ENCODE measurements at regions not wholly inside any gene's neighbourhood (a gene's known extent, or its start where the extent isn't known, plus 50 kb on each side); places are given as distances from the start of the nearest gene placed in this dataset.

DNA sequence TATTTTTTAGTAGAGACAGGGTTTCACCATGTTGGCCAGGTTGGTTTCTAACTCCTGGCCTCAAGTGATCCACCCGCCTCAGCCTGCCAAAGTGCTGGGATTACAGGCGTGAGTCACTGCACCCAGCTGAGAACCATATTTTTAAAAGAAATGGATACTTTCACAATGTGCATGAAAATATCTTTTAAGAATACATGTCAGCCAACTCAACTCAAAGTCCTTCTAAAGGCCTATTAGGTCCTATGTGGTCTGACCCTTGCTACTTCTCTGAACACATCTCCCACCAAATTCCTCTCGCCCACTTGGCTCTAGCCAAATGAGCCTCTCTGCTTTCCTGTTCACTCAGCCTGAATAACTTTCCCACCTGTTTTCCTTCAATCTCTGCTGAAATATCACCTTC lies 119.6 kb downstream of the MTX2 start:
- DNase-seq (ENCODE audit: low read depth), result peak; percentile 40

GRCh38 chr2:176390276-176391147 lies 121.3 kb downstream of the MTX2 start:
- DNase-seq (ENCODE audit: low read depth), result peak; percentile 18

DNA sequence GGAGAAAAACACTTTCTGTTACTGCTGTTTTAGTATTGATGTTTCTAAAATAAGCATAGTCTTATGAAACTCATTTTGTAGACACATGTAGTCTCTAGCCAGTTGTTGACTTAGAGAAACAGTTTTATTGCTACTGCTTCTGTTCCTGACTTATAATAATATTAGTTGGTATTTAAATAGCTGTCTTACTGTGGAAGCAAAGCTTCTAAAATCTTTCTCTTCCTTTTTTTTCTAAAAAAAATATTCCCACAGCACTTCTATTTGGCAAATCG lies 121.8 kb downstream of the MTX2 start:
- no peak for DNase-seq (ENCODE audit: low read depth)

- DNase-seq (ENCODE audit: low read depth), result no peak
Measured at GRCh38 chr2:176392249-176392648, 123.0 kb downstream of the MTX2 start.

- no peak for DNase-seq (ENCODE audit: low read depth)
Measured at GRCh38 chr2:176392744-176393414, 123.6 kb downstream of the MTX2 start.

GRCh38 chr2:176395273-176395854 lies 126.1 kb downstream of the MTX2 start:
- no peak for DNase-seq (ENCODE audit: low read depth)

DNA sequence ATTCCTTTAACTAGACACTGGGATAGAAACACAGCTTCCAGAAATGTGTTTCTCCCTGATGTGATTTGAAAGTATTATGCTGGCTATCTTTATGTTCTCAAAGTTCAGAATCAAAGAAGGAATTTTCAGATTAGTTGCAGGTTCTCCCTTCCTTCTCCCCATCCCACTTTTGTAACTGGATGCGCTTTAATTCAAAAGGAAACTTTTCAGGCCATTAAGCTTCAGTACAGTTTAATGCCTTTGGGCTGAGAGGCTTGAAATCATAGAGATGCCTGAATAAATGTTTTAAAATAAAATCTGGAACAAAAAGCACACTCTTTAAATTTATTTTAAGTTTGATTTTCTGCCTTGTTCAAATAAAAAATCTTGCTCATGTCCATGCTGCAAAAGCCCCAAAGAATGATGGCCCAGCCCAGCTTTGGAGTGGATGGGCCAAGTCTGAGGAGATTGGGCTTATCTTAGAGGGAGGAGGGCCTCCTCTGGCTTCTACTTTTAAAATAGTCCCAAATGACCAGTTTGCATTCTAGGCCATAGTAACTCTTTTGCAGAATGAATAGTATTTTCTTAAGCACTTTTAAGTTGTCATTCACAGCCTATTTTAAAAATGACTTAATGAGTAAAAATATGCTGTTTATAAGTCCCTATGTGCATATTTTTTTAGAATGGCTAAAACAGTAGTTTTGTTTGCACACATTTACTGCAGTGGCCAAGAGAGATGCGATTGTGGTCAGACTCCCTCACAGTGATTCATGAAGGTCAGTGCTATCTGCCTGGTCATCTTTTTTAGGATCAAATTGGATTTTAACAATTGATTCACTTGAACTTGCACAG lies 129.2 kb downstream of the MTX2 start:
- peak; percentile 75 for DNase-seq (ENCODE audit: low read depth)

GRCh38 chr2:176399074-176399598 lies 129.9 kb downstream of the MTX2 start:
- no peak for DNase-seq (ENCODE audit: low read depth)

- DNase-seq (ENCODE audit: low read depth), result no peak
Measured at GRCh38 chr2:176405477-176405876, 136.2 kb downstream of the MTX2 start.

DNA sequence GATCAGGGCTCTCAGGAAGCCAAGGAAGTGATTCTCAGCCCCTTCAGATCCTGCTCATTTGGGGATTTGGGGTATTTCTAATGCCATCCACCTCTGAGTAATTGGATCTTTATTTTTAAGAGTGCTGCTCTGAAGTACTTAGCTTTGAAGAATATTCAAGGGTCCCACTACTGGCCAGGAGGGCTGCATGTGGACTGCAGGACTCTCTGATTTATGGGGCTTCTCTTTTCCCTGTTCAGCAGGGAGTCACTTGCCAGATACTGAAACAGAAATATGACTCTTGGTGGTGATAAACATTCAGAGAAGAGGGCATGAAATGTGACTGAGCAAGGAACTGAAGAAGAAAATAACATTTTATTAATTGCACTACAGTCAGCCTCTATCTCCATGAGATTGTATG lies 138.5 kb downstream of the MTX2 start:
- DNase-seq (ENCODE audit: low read depth), result no peak

- no peak for DNase-seq (ENCODE audit: low read depth)
Measured at GRCh38 chr2:176409671-176410070, 140.4 kb downstream of the MTX2 start.

GRCh38 chr2:176412136-176412535 lies 142.9 kb downstream of the MTX2 start:
- DNase-seq (ENCODE audit: low read depth), result no peak

GRCh38 chr2:176413786-176414185 lies 144.5 kb downstream of the MTX2 start:
- no peak for DNase-seq (ENCODE audit: low read depth)

DNA sequence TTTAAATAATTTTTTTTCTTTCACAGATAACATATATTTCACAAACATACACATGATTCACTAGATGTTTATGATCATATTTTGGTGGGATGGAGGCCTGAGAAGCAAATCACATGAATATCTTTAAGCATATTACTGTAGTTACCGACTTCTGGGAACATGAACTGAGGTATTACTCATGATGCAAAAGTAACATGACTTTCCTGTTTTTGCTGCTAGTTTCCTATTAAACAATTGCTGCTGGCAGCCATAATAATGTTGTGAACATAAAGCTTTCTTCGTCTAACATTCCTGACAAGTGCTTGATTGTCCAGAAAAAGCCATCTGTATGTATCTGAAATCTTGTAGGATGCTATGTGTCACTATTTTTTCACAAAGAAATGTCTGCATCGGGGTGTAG lies 145.4 kb downstream of the MTX2 start:
- peak; percentile 57 for DNase-seq (ENCODE audit: low read depth)

DNA sequence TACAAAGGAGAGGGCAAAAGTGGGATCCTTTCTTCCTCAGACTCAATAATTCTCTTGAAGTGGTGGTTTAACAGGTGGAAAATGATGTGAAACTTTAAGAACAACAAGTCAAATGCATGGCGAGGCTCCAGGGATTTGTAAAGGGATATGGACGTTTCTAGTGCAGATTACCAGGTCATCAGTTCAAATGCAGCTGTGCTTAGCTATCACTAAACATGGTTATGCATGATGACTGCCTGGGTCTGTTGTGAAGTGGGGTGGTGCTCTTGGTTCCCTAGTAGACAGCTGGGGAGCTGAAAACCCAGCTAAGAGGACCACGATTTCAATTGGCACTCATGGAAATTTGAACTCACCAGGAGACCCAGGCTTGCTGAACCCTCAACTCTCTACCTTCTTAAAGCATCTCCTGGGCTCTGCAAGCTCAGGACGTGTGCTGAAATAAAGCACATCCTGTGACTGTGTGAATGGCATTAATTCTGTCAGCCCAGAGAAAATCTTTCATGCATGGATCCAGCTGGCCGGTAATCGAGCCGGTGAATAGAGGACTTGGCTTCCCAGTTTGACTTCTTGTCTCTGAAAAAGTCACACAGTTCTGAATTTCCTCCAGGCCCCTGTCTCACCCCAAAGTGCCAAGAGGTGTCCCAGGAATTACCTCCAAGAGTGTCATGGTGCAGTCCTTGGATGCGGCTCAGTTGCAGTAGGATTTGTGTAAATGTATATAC lies 146.1 kb downstream of the MTX2 start:
- DNase-seq (ENCODE audit: low read depth), result no peak

DNA sequence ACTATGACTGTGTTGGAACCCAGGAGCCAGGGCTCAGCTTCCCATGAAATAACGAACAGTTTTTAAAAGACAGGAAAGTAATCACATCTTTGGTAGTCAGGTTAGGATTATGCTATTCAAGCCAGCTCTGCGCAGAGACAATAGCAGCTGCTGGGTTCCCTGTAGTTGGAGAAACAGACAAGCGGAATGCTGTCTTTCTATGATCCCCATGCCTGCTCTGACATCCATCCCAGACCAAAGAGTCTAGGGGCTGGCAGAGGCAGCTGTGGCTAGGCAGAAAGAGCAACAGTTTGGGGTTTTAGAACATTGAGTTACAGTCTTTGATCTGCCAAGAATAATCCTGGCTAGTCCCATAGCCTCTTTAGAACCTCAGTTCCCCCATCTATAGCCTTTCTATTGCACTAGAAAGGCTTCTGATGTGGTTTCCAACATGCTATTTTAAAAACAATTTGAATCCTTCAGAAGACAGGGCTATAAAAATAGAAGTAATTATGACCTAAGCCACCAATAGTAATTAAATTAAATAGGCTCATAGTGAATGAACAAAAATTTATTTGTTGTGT lies 146.8 kb downstream of the MTX2 start:
- DNase-seq (ENCODE audit: low read depth), result no peak

GRCh38 chr2:176418768-176419167 lies 149.5 kb downstream of the MTX2 start:
- no peak for DNase-seq (ENCODE audit: low read depth)

- DNase-seq (ENCODE audit: low read depth), result peak; percentile 82
Measured at GRCh38 chr2:176419591-176420071, 150.4 kb downstream of the MTX2 start.

DNA sequence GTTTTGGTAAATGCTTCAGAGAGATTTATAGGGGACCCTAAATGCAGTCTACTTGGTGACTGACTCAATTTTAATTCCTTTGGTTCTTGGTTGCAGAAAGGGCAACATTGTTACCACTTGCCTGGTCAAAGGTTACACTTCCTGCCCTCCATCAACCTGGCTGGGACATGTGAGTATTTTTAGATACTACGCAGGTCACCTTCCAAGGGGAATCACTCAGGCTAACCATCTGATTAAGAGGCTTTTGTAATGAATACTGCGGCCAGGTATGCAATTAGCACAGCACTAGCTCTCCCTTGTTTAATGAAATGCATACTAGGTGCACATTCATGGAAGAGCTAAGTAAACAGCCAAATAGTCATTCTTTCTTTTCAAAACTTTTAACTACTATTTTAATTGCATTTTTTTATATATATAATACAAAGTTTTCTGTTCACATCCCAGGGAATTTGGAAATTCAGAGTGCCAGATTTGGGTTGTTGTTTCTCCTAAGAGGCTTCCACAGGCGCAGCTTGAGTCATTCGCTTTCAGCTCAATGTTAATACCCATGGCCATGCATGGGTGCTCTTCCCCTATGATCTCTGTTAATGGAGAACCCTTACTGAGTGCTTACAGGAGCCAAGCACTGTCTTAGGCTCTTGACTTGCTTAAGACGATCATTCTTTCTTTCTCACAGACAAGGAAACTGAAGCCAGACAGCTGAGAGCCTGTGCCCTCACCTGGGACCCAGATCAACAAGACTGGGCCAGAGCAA lies 152.2 kb downstream of the MTX2 start:
- no peak for DNase-seq (ENCODE audit: low read depth)

DNA sequence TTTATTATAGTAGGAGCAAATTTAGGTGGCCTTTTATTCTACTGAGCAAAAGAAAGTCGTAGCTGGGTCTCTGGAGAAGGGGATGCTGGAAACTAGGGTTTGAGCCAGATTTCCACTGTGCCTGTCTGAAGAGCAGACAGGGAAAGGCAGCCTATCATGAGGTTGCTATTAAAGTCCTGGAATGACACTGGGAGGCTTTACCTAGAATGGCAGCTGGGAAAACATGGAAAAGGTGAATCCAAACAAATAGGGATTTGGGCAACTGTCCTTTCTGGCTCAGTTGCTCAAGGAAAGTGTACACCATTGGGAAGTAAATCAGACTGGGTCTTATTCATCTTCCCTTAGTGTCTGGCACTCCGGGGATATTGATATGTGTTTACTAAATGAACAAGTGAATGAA lies 154.6 kb downstream of the MTX2 start:
- DNase-seq (ENCODE audit: low read depth), result no peak

Measured in iris pigment epithelial cell (primary cell).